ENCODE measurements at regions not wholly inside any gene's neighbourhood (a gene's known extent, or its start where the extent isn't known, plus 50 kb on each side); places are given as distances from the start of the nearest gene placed in this dataset.

DNA sequence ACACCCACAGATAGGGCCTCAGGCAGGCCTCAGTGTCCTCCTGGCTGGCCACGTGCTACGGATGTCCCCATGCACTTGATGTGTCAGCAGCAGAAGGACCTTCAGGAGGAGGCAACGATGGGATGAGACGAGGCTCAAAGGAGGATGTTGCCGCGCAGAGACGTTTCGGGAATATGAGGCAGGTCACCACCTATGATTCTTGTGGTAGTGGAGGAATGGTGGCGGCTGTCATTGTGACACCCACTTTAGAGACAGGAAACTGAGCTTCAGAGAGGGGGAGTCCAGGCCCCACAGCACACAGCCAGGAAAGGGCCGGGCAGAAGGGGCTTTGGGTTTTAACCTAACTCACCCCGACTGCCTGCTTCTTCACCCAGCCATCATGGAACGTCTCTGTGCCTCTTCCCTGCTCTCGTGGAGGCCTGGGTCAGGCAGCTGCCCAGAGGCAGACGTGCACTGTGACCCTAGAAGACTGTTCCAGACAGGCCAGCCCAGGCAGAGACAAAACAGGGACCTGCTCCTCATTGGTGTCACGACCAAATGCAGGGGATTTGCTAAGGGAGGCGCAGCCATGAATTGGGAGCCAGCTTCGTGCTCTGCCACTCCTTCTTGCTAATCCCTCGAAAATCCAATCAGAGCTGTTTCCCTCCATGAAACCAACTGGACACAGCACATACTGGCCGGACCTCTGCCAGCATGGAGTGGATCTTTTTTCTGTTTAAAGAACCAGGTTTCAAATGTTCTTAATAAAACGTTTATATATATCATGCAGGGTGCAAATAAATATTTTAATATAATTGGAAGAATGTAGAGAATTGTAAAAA lies 169.2 kb downstream of the ASB1 start:
- no peak overlapping the region for H3K27ac ChIP-seq (ENCODE audit: extremely low read depth, low read depth, low read length)
- ChIA-PET POLR2A (no interaction called here), CTCF (interaction anchor here (0.6 kb wide), 1 partner anchor 132 kb away, joined by 7 read pairs; no protein-coding TSS in a partner anchor)

More for the DNA sequence above, 169.2 kb downstream of the ASB1 start:
- Histone ChIP-seq H3K4me3 (ENCODE audit: low read depth, low read length) (no peak overlapping the region), H3K4me1 (ENCODE audit: control insufficient read depth, insufficient read depth, low read length) (no peaks in the 10 kb centered on the region), H3K9me3 (ENCODE audit: control insufficient read depth, insufficient read depth, low read depth, low read length) (no peaks in the 10 kb centered on the region), H3K36me3 (ENCODE audit: control insufficient read depth in 2 of 2, insufficient read depth in 1 of 2, low read length in 2 of 2) (no peaks in the 10 kb centered on the region)
- TF ChIP-seq, protein P1, sequence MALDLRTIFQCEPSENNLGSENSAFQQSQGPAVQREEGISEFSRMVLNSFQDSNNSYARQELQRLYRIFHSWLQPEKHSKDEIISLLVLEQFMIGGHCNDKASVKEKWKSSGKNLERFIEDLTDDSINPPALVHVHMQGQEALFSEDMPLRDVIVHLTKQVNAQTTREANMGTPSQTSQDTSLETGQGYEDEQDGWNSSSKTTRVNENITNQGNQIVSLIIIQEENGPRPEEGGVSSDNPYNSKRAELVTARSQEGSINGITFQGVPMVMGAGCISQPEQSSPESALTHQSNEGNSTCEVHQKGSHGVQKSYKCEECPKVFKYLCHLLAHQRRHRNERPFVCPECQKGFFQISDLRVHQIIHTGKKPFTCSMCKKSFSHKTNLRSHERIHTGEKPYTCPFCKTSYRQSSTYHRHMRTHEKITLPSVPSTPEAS (tag by site-specific recombination; IDR thresholded peaks at IDR 0.05): no peak
- TF ChIP-seq ZNF140 (tag by site-specific recombination; IDR thresholded peaks at IDR 0.05) (no peak), ZNF157 (tag by site-specific recombination; IDR thresholded peaks at IDR 0.05) (no peak), ZNF529 (tag by site-specific recombination; IDR thresholded peaks at IDR 0.05; ENCODE audit: insufficient replicate concordance) (no peak), ZNF558 (tag by site-specific recombination; IDR thresholded peaks at IDR 0.05) (no peak), YY1 (tag by site-specific recombination; IDR thresholded peaks at IDR 0.05) (no peak), ZNF239 (tag by site-specific recombination; IDR thresholded peaks at IDR 0.05) (no peak), ZBTB20 (tag by site-specific recombination; IDR thresholded peaks at IDR 0.05) (no peak), ZNF214 (tag by site-specific recombination; IDR thresholded peaks at IDR 0.05; ENCODE audit: borderline replicate concordance) (no peak), SCRT2 (tag by site-specific recombination; IDR thresholded peaks at IDR 0.05) (no peak), ZNF404 (tag by site-specific recombination; IDR thresholded peaks at IDR 0.05) (no peak), ZNF2 (tag by site-specific recombination; IDR thresholded peaks at IDR 0.05) (no peak)
- TF ChIP-seq, protein P2, sequence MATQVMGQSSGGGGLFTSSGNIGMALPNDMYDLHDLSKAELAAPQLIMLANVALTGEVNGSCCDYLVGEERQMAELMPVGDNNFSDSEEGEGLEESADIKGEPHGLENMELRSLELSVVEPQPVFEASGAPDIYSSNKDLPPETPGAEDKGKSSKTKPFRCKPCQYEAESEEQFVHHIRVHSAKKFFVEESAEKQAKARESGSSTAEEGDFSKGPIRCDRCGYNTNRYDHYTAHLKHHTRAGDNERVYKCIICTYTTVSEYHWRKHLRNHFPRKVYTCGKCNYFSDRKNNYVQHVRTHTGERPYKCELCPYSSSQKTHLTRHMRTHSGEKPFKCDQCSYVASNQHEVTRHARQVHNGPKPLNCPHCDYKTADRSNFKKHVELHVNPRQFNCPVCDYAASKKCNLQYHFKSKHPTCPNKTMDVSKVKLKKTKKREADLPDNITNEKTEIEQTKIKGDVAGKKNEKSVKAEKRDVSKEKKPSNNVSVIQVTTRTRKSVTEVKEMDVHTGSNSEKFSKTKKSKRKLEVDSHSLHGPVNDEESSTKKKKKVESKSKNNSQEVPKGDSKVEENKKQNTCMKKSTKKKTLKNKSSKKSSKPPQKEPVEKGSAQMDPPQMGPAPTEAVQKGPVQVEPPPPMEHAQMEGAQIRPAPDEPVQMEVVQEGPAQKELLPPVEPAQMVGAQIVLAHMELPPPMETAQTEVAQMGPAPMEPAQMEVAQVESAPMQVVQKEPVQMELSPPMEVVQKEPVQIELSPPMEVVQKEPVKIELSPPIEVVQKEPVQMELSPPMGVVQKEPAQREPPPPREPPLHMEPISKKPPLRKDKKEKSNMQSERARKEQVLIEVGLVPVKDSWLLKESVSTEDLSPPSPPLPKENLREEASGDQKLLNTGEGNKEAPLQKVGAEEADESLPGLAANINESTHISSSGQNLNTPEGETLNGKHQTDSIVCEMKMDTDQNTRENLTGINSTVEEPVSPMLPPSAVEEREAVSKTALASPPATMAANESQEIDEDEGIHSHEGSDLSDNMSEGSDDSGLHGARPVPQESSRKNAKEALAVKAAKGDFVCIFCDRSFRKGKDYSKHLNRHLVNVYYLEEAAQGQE (tag by site-specific recombination; IDR thresholded peaks at IDR 0.05): no peak
- TF ChIP-seq, protein P3, sequence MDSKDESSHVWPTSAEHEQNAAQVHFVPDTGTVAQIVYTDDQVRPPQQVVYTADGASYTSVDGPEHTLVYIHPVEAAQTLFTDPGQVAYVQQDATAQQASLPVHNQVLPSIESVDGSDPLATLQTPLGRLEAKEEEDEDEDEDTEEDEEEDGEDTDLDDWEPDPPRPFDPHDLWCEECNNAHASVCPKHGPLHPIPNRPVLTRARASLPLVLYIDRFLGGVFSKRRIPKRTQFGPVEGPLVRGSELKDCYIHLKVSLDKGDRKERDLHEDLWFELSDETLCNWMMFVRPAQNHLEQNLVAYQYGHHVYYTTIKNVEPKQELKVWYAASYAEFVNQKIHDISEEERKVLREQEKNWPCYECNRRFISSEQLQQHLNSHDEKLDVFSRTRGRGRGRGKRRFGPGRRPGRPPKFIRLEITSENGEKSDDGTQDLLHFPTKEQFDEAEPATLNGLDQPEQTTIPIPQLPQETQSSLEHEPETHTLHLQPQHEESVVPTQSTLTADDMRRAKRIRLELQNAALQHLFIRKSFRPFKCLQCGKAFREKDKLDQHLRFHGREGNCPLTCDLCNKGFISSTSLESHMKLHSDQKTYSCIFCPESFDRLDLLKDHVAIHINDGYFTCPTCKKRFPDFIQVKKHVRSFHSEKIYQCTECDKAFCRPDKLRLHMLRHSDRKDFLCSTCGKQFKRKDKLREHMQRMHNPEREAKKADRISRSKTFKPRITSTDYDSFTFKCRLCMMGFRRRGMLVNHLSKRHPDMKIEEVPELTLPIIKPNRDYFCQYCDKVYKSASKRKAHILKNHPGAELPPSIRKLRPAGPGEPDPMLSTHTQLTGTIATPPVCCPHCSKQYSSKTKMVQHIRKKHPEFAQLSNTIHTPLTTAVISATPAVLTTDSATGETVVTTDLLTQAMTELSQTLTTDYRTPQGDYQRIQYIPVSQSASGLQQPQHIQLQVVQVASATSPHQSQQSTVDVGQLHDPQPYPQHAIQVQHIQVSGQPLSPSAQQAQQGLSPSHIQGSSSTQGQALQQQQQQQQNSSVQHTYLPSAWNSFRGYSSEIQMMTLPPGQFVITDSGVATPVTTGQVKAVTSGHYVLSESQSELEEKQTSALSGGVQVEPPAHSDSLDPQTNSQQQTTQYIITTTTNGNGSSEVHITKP (tag by site-specific recombination; IDR thresholded peaks at IDR 0.05): no peak
- TF ChIP-seq, protein P4, sequence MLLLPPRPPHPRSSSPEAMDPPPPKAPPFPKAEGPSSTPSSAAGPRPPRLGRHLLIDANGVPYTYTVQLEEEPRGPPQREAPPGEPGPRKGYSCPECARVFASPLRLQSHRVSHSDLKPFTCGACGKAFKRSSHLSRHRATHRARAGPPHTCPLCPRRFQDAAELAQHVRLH (tag by site-specific recombination; IDR thresholded peaks at IDR 0.05): no peak
- TF ChIP-seq, protein P5, sequence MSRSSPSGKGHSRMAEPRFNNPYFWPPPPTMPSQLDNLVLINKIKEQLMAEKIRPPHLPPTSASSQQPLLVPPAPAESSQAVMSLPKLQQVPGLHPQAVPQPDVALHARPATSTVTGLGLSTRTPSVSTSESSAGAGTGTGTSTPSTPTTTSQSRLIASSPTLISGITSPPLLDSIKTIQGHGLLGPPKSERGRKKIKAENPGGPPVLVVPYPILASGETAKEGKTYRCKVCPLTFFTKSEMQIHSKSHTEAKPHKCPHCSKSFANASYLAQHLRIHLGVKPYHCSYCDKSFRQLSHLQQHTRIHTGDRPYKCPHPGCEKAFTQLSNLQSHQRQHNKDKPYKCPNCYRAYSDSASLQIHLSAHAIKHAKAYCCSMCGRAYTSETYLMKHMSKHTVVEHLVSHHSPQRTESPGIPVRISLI (tag by site-specific recombination; IDR thresholded peaks at IDR 0.05): no peak
